Kidney (tissue), 13 donors: ENCODE measurements at regions not wholly inside any gene's neighbourhood (a gene's known extent, or its start where the extent isn't known, plus 50 kb on each side); places are given as distances from the start of the nearest gene placed in this dataset.

Experiments used
- DNase-seq, 5 donors: peaks; one replicate each; pipeline ENCODE4 v3.0.0-alpha.2; 2013 to 2020
- FAIRE-seq: peaks from 2 replicates; lab custom pipeline; 2012; peaks lifted over from hg19 to GRCh38; lab: Jason Lieb, UNC
- H3K27ac ChIP-seq, 2 donors: one replicate each; pipeline ENCODE4 v1.7.0; 2013; ENCODE audit warnings: low read depth in 2 of 2, low read length in 2 of 2, inconsistent platforms in 1 of 2
- H3K27me3 ChIP-seq: one replicate; pipeline ENCODE4 v1.7.1; 2013; ENCODE audit warnings: low read length, inconsistent platforms; ENCODE audit not compliant: control insufficient read depth, insufficient read depth
- H3K36me3 ChIP-seq, 3 donors: one replicate each; pipeline versions ENCODE4 v1.7.0 to v1.7.1; 2013; ENCODE audit warnings: low read length in 3 of 3, control low read depth in 1 of 3, inconsistent platforms in 1 of 3; ENCODE audit not compliant: insufficient read depth in 3 of 3, control insufficient read depth in 2 of 3
- H3K4me1 ChIP-seq, 3 donors: one replicate each; pipeline versions ENCODE4 v1.7.0 to v1.7.1; 2013; ENCODE audit warnings: low read length in 3 of 3, inconsistent platforms in 1 of 3, low read depth in 1 of 3; ENCODE audit not compliant: control insufficient read depth in 2 of 3, insufficient read depth in 2 of 3
- H3K4me3 ChIP-seq, 3 donors: one replicate each; pipeline versions ENCODE4 v1.7.0 to v1.8.1; 2013; ENCODE audit warnings: low read length in 3 of 3, control low read depth in 1 of 3, inconsistent platforms in 1 of 3
- H3K9ac ChIP-seq, 3 donors: one replicate each; pipeline versions ENCODE4 v1.7.0 to v1.7.1; 2013; ENCODE audit warnings: low read length in 3 of 3, control low read depth in 1 of 3, inconsistent platforms in 1 of 3
- H3K9me3 ChIP-seq, 3 donors: one replicate each; pipeline versions ENCODE4 v1.7.0 to v1.7.1; 2013; ENCODE audit warnings: low read length in 3 of 3, control low read depth in 1 of 3, inconsistent platforms in 1 of 3; ENCODE audit not compliant: control insufficient read depth in 2 of 3, insufficient read depth in 1 of 3
- CTCF ChIP-seq: IDR thresholded peaks from 3 replicates; pipeline ENCODE4 v1.5.1; 2012; ENCODE audit warnings: mild to moderate bottlenecking, moderate library complexity, borderline replicate concordance; ENCODE audit not compliant: insufficient read depth; ENCODE audit errors: extremely low read depth
- intact Hi-C: fragments of 100-400 bp; cut with DNase I; formaldehyde crosslinking; loops from one replicate; pipeline ENCODE4 v1.11.1; 2022
- donor health status: control.
- donor health status: control.
- donor health status: control.
- donor health status: control.
- donor health status: control.
- donor health status: DM: yes; HTN: yes; CAD: no.
- donor health status: Normal renal cell carcinoma (clear cell type).

GRCh38 chr5:86199287-86199686 lies 418.5 kb upstream of the COX7C start:
- Histone ChIP-seq H3K9ac (no peak overlapping the region), H3K4me3 (no peak overlapping the region), H3K27ac (no peak overlapping the region), H3K4me1 (no peaks in the 10 kb centered on the region), H3K9me3 (no peaks in the 10 kb centered on the region), H3K27me3 (no peaks in the 10 kb centered on the region), H3K36me3 (no peaks in the 10 kb centered on the region)
- intact Hi-C loops: no loop called here
- TF ChIP-seq CTCF: no peak
- DNase-seq: no peak
- no peak for FAIRE-seq

GRCh38 chr5:86228147-86228546 lies 389.6 kb upstream of the COX7C start:
- Histone ChIP-seq H3K4me1 (no peaks in the 10 kb centered on the region), H3K27ac (no peak overlapping the region), H3K27me3 (no peaks in the 10 kb centered on the region), H3K9me3 (no peaks in the 10 kb centered on the region), H3K4me3 (no peak overlapping the region), H3K36me3 (no peaks in the 10 kb centered on the region), H3K9ac (no peak overlapping the region)
- FAIRE-seq: peak; percentile 3
- TF ChIP-seq CTCF: no peak
- DNase-seq: no peak
- intact Hi-C loops: no loop called here

- Histone ChIP-seq H3K4me3 (no peak overlapping the region), H3K4me1 (no peaks in the 10 kb centered on the region), H3K9me3 (no peaks in the 10 kb centered on the region), H3K27me3 (no peaks in the 10 kb centered on the region), H3K9ac (no peak overlapping the region), H3K36me3 (no peaks in the 10 kb centered on the region), H3K27ac (no peak overlapping the region)
- intact Hi-C loops: no loop called here
- FAIRE-seq: no peak
- DNase-seq: peak in 2 of 5 donors; percentile 35 to 41
- no peak for TF ChIP-seq CTCF
Measured at GRCh38 chr5:86232246-86232645, 385.5 kb upstream of the COX7C start.

GRCh38 chr5:86244153-86244552 lies 373.6 kb upstream of the COX7C start:
- H3K9me3 ChIP-seq: no peaks in the 10 kb centered on the region
- no peak for FAIRE-seq
- intact Hi-C loops: no loop called here
- H3K27me3 ChIP-seq: no peaks in the 10 kb centered on the region
- no peak for DNase-seq
- H3K36me3 ChIP-seq: no peaks in the 10 kb centered on the region
- H3K9ac ChIP-seq: no peak overlapping the region
- no peaks in the 10 kb centered on the region for H3K4me1 ChIP-seq
- TF ChIP-seq CTCF: no peak
- H3K4me3 ChIP-seq: no peak overlapping the region
- H3K27ac ChIP-seq: no peak overlapping the region
